T-helper 2 cell (primary cell): ENCODE measurements at regions not wholly inside any gene's neighbourhood (a gene's known extent, or its start where the extent isn't known, plus 50 kb on each side); places are given as distances from the start of the nearest gene placed in this dataset.

Experiments used
- DNase-seq, 5 experiments: peaks; one replicate each; pipeline versions ENCODE4 v3.0.0 to v3.0.0-alpha.2; 2012 to 2022

DNA sequence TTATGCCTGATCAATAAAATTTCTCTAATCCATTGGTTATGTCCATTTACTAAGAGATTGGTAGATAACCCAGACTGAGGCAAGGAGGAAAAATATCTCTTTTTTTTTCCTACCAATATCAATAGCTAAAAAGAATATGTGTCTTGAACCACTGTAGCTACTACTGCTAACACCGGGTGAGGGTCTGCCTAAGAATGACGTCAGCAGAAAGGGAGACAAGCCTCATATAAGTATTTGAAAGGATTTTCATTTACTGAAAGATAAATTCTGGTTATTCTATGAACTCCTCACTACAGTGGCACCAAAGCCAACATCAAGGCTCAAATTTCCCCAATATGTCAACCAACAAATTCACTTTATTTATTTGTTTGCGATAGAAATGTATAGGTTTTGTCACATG lies 389.0 kb upstream of the ALCAM start:
- no peak for DNase-seq

DNA sequence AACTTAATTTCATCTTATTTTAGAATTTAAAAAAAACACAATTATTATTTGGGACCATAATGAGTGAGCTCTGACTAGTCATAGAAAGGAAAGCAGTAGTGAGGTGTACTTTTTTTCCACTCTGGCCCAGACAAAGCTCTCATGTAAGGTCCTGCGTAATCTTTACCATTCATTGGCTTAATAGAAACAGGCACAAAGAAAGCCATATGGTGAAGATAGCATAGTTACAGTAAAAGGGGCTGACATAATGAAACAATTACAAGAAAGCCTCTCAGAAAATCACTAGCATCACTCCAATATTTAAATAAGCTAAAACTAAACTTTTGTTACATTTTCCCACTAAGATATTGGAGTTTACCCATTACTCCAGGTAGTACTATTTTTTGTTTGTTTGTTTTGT lies 384.6 kb upstream of the ALCAM start:
- DNase-seq: no peak

DNA sequence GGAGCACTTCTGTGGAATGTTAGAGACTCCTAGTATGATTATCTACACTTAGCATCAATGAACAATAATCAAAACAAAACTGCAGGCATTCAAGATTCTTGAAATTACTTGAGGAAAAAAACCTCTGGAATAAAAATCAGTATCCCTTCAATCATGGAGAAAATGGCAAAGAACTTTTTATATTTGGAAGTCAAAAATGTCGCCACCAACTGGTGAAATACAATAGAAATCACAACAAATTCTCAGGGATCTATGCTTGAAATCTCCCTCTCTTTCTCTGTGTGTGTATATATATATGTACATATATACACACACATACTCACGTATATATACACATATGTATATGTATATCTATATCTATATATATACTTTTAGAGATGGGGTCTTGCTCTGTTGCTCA lies 378.9 kb upstream of the ALCAM start:
- DNase-seq: no peak

DNA sequence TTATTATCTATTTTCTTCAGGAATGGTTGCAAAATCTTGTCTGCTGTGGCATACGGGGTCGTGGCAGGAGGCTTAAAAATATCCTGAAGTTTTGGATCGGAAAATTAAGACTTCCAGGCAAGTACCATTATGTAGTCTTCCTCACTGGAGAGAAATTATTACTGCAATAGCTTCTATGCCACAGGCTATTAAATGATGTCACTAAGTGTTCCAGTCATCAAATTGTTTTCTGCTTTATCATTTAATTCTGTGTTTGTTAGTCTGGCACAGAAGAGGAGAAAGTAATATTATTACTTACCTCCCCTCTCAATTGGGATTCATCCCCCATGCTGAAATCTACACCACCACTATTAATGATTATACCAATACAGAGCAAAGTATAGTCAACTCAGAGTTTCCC lies 378.2 kb upstream of the ALCAM start:
- no peak for DNase-seq

DNA sequence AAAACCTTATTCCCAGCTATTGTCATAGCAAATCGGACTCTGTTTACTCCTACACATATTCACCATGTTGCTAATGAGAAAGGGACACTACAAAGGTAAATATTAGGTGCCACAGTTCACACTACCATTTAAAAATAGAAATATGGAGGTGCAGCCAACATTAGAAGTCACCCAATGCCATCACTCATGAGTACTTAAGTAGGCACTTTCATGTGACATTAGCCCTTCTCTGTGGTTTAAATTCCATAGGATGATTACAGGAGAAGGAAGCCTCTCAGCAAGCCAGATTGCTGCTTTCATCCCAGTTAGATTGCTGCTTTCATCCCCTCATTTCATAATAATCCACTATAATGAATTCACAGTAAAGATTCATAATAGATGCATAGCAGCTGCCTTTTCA lies 376.8 kb upstream of the ALCAM start:
- DNase-seq: no peak

DNA sequence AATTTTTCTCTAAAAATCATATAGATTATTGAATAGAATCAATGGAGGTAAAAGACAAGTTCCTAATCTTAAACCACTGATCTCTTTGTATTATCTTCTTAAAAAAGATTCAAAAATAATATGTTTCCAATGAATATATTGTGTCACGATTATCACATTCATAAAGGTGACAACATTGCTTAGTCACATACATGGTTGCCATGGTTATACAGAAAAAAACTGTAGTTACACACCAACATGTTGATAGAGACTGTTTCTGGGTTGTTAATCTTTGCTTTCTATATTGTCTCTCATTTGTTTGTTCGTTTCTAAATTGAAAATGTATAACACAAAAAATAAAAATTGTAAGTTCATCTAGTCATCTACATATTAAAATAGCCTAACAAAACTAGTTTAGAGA lies 376.0 kb upstream of the ALCAM start:
- DNase-seq: no peak

DNA sequence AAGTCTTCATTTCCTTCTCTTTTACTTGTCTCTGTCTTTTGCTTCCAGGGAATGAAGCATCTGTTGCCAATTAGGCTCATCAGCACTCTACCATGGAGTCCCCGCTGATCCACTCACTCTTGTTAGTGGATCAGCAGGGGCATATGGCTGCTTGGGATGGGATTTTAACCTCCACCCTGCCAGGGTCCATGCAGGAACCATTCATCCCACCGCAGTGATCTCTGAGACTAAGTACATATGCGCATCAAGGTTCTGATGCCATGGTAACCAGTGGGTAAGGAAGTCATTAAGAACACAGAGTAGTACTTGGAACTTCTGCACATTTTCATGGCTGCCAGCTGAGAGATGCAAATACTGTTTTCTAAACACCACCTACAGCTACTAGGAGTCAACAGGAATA lies 374.0 kb upstream of the ALCAM start:
- no peak for DNase-seq

DNA sequence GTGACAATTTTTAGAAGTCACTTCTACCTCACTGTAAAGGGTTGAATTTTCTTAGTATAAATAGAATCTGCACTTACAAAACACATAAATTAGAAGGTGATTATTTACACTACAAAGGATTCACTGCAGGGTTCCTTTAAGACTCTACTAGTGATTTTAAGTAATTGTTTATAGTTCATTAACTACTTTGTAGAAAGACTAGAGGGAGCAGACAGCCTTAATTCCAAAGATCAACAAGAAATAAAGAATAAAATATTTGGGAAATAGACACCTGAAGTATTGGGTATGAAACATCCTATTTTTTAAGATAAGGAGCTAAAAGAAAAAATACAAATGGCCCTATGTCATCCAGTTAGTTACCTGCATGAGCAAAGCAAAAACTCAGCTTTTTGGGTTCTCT lies 360.5 kb upstream of the ALCAM start:
- DNase-seq: no peak

DNA sequence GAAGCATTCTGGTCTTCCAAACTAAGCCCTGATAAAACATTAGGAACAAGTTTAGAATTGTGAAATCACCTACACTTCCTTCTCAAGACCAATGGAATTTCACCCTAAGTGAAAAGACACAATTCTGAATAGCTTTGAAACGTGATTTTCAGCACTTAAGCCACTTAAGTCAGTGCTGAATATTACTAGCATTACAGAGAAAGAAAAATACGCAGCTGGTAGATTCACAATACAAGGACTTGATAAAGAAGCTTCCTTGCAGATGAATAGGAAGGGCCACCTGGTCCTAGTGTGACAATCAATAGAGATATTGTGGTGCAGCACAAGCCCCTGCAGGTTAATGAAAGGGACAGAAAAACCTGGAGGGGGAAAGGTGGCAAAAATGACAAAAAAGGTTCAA lies 353.1 kb upstream of the ALCAM start:
- DNase-seq: no peak

DNA sequence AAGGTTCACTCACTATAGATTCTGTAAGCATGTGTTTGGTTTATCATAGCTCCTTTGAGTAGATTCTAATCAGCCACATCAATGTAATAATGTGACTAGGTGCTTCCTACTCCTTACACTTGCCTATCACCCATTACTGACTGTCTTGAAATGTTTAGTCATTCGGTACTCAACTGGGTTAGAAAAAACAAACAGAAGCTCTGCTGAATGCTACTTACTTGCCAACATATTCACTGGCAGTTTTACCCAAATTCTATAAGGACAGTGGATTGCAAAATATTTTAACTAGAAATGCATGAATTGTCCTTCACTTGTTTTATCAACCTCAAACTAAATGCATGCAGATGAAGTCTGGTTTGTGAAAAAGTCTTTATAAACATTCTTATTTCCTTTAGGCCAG lies 352.1 kb upstream of the ALCAM start:
- peak in 1 of 5 experiments; percentile 3 for DNase-seq

DNA sequence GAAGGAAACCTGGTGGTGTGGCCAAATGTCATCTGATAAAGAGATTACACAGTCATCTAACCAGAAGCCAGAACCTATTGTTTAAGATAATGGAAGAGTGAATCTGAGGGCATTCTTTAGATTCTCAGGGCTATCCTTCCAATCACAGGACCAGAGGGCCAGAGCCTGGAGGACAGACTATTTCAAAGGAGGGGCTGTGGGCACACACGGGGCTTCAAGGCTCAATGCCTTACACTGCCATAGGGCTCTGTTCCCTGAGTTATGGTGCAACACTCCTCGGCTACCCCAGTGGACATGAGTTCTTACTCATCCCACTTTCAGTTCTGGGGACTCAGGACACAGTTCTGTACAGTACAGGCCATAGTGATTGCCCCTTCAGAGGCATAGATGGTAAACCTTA lies 343.9 kb upstream of the ALCAM start:
- DNase-seq: no peak

DNA sequence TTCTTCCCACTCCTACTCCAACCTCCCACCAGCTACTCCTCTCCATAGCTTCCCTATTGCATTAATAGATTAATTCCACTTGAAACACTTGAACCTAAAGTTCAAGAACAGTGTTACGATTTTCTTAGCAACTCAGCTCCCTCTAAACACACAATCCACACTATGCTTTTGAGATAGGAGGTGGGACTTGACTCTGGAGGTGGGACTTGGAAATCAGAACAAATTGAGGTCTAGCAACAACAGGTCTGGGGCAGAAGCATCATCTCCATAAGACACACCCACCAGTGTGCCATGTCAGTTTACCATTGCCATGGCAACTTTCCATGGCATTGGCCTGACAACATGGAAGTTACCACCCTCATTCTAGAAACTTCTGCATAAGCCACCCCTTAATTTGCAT lies 336.5 kb upstream of the ALCAM start:
- DNase-seq: no peak

DNA sequence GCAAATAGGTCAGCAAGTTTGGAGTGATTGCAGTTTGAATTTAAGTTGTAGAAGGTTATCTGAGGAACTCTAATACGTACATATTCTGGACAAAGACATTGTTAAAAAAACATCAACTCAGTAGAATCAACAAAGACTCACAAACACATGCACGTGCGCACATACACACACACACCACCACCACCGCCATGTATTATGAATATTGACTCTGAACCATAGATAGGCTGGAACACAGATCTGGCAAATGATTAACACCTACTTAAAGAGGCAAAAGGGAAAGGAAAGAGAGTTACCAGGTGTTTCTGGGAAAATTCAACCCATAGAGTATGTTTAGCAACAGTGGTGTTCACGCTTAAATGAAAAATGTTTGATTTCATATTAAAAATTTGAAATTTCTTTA lies 334.2 kb upstream of the ALCAM start:
- DNase-seq: no peak

DNA sequence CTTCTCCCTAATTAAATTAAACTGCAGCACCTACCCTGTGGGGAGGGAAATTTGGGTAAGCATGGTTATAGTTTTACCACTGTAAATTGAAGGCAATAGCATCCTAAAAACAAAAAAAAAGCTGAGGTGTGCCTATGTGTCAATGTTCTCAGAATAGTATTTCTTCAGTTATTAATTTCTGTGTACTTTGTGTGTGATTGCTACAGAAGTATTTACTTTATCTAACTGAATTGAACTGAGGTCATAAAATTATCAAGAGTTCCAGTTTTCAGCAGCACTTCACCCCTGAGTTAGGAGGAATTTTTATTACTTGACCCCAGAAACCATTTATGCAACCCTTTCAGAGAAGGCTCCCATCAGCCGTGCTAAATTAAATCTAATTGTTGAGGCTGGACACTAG lies 333.6 kb upstream of the ALCAM start:
- no peak for DNase-seq

DNA sequence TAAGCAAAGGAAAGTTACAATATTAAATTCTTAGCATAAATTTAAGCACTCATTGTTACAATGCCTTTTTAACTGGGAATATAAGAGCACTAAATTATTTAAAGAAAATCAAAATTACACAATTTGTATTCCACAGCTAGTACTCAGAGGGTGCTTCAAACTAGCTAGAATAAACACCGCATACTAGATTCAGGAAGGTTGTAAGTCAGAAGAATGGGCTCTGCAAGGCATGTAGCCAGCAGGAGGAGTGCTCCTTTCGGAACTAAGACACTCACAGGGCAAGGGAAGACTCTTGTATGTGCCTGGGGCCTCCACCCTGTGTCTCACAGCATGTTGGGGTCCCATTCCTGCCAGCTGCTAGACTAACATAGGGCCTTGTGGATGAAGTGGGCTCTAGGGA lies 327.7 kb upstream of the ALCAM start:
- no peak for DNase-seq

DNA sequence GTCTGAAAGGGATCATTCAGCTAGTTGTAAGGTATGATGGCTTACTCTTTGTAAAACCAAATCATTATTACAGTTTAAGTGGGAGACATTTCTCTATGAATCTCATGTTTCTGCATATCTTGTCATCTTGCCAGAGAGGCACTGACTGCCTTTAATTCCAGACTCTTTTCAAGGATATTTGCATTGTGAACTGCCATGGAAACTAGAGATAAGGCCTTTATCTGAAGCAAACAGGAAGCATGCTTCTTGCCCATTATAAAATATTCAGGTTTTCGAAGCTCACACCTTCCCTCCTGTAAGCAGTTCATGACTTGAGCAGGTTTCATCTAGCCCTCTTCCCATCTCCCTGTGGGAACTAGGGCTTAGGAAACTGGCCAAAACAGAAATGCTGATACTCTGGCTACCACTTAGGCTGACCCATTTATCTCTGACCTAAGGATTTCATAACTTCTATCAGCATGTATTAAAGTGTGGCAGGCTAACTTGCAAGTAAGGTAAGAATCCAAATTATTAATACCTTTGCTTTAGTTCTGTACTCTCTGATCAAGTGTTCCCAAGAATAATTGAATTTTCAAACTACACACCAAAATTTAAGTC lies 326.6 kb upstream of the ALCAM start:
- no peak for DNase-seq

DNA sequence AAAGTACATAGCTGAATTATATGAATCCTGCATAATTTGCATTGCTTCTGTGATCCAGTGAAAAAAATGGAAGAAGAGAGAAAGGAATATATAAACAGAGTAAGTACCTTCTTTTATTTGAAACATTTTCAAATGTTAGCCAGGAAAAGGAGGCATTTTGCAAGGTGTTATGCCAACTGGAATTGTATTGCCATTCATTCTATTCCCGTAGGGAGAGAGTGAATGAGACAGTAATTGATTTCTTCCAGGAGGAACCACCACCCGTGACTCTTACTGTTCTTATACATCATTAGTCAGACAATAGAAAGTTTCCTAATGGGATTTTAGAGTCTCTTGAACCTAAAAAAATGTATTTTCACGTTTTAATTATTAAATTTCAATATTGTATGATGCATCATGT lies 324.1 kb upstream of the ALCAM start:
- no peak for DNase-seq

DNA sequence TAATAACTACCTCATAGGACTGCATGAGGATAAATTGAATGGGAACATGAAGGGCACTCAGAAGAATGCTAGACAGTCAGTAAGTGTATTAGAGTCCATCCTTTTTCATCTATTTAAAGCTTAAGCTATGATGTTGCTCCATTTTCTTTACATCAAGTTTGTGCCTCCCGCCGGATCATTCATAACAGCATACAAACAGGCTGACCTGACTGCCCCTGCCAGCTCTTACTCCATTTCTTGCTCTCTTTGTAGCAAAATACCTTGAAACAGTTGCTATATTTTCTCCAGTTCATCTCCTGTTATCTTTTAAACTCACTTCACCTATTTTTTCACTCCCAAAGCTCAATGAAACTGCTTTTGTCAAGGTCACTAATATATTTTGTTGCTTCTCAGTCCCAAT lies 315.6 kb upstream of the ALCAM start:
- no peak for DNase-seq

DNA sequence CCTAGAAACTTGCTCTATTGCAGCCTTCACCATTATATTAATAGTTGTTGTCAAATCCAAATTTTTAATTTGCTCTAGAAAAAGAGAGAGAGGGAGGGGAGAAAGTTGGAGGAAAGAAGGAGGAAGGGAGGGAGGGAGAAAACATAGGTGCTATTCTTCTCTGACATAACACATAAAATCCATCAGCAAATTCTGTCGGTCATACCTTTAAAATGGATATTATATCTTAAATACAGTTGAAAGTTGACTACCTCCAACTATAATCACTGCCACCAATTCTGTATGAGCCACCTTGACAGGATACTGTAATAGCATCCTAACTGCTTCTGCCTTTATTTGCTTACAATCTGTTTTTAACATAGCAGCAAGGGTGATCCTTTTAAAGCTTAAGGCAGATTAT lies 314.7 kb upstream of the ALCAM start:
- DNase-seq: no peak

DNA sequence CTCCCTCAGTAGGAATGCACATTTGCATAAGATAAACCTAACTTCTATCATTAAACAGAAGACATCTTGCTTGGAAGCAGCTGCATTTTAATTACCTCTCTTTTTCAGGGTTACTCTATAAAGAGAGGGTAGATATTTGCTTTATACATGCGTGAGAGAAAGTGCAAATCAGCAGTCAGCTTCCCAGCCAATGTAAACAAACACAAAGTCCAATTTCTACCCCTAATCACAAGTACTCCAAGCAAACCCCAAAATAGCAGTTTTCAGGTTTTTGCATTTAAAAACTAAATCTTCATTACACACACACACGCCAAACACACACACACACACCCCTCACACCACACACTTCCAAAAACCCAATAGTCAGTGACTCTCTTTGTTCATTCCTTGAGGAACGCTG lies 303.9 kb upstream of the ALCAM start:
- no peak for DNase-seq

DNA sequence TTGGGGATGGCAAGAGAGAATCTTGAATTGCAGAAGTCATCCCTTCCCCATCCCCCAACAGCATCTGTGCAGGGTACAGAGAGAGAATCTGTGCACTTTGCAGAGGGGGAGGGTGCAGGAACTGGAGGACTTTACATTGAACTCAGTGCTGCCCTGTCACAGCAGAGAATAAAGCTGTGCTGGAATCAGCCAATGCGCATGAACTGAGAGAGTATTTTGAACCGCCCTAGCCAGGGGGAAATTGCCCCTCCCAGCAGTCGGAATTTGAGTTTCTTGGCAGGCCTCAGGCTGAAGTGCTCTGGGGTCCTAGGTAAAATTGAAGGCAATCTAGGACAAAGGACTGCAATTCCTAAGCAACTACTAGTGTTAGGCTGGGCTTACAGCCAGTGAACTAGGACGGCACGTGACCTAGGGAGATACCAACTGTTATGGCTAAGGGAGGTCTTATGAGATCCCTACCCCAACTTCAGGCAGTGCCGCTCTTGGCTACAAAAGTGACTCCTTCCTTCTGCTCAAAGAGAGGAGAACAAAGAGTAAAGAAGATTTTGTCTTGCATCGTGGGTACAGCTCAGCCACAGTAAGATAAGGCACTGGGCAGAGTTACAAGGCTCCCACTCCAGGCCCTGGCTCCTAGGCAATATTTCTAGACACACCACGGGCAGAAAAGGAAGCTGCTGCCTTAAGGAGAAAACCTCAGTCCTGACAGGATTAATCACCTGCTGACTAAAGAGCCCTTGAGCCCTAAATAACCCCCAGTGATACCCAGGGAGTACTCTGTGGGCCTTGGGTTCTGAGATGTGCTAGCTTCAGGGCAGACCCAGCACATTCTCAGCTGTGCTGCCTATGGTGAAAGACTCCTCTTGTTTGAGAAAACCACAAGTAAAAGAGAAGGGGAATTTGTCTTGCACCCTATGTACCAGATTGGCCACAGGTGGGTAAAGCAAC lies 300.5 kb upstream of the ALCAM start:
- DNase-seq: no peak

DNA sequence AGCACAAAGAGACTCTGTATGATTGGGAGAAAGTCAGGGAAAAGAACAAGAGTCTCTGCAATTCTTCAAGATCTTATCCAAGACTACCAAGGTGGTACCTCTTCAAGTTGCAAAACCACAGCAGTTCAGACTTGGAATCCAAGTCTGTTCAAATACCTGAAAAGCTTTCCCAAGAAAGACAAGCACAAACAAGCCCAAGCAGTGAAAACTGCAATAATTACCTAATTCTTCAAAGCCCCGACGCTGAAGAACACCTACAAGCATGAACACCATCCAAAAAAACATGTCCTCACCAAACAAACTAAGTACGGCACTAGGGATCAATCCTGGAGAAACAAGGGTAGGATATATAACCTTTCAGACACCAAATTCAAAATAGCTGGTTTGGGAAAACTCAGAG lies 299.3 kb upstream of the ALCAM start:
- DNase-seq: no peak

DNA sequence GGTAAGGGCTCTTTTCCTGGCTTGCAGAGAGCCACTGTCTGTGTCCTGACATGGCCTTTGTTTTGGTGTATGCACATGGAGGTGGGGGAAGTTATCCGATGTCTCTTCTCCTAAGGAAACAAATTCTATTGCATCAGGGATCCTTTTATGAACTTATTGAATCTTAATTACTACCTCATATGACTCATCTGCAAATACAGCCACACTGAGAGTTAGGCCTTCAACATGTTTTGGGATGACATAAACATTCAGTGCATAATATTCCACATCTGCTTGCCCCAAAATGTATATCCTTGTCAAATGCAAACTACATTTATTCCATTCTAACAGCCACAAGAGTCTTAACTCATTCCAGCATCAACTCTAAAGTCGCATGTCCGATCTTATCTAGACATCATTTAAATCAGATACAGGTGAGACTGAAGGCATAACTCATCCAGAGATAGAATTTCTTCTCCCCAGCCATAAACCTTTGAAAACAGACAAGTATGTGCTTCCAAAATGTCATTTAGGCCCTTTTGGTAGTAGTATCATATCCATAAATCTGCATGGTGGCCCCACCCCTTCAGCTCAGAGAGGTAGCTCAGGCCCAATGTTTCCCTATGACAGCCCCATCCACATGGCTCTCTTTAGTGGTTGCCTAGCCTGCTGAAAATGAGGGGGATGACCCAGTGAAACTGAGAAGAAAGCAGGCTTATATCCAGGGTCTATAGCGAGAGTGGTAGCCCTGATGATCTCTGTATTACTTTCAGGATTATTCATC lies 289.5 kb upstream of the ALCAM start:
- DNase-seq: no peak

DNA sequence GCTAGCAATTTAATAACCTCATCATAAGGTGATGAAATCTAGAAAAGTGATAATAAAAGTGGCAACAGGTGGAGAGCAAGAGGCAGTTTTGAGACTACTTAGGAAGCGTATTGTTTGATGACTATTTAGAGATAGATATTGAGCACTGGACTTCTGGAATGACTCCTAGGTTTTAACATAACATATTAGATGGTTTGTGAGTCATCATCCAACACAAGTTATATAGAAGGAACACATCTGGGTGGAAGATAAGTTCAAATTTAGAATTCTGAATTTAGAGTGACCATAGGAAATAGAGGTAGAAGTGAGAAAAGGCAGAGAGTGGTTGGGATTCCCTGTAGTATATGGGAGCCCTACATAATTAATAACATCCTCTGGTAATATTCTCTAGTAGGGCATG lies 282.8 kb upstream of the ALCAM start:
- no peak for DNase-seq
